Osteocyte (in vitro differentiated cells): ENCODE measurements at regions not wholly inside any gene's neighbourhood (a gene's known extent, or its start where the extent isn't known, plus 50 kb on each side); places are given as distances from the start of the nearest gene placed in this dataset.

Source experiments
- DNase-seq: peaks from one replicate; pipeline ENCODE4 v3.0.0; 2021; ENCODE audit warnings: mixed read lengths; ENCODE audit not compliant: unreplicated experiment; ENCODE audit errors: extremely low spot score
- H3K27ac Mint-ChIP-seq: one replicate; pipeline ENCODE4 v1.8.0; 2021; ENCODE audit warnings: mild to moderate bottlenecking, mixed read lengths; ENCODE audit not compliant: unreplicated experiment
- H3K27me3 Mint-ChIP-seq: one replicate; pipeline ENCODE4 v1.8.0; 2021; ENCODE audit warnings: mixed read lengths; ENCODE audit not compliant: unreplicated experiment
- H3K36me3 Mint-ChIP-seq: one replicate; pipeline ENCODE4 v1.8.0; 2021; ENCODE audit warnings: mixed read lengths; ENCODE audit not compliant: unreplicated experiment
- H3K4me1 Mint-ChIP-seq: one replicate; pipeline ENCODE4 v1.8.0; 2021; ENCODE audit warnings: mixed read lengths; ENCODE audit not compliant: unreplicated experiment
- H3K4me3 Mint-ChIP-seq: one replicate; pipeline ENCODE4 v1.8.0; 2021; ENCODE audit warnings: mild to moderate bottlenecking, moderate library complexity, mixed read lengths; ENCODE audit not compliant: unreplicated experiment
- H3K9me3 Mint-ChIP-seq: one replicate; pipeline ENCODE4 v1.8.0; 2021; ENCODE audit warnings: mixed read lengths; ENCODE audit not compliant: unreplicated experiment
- TF ChIP-seq, protein P1 (sequence below): fragments of 200-600 bp; sonication (generic); IDR thresholded peaks from 2 replicates; pipeline ENCODE4 v1.5.0; 2021; ENCODE audit warnings: antibody characterized with exemption, mild to moderate bottlenecking, moderate library complexity

DNA sequence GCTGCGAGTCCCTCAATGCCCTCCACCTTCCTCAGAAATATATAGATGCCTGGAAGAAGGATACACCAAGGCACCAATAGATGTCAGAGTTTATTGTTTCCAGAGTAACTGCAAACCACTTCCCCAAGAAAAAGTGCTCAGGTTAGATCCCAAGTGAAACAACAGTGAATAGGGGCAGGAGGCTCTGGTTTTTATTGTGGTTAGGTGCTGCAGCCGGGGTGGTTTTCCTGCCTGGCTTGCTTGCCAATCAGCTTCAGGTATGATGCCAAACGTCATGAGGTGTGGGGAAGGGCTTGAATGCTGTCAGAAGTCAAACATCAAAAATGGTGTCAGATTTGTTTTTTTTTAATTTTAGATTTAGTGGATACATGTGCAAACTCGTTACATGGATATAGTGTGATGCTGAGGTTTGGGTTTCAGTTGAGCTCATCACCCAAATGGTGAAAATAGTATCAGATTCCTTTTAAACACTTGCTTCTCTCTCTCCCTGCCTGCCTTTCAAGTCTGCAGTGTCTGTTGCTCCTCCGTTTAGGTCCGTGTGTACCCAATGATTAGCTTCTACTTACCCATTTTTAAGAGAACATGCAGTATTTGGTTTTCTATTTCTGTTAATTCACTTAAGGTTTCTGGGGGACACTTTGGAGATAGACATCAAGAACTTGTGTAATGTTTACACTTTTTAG is 1317.0 kb downstream of the MRPL39 start:
- Mint-ChIP-seq H3K27me3 (no peaks in the 10 kb centered on the region), H3K4me3 (no peak overlapping the region), H3K9me3 (peaks cover 21% of the 10 kb centered on the region), H3K36me3 (no peaks in the 10 kb centered on the region), H3K4me1 (no peaks in the 10 kb centered on the region), H3K27ac (no peak overlapping the region)
- DNase-seq = no peak
- TF ChIP-seq, protein P1, sequence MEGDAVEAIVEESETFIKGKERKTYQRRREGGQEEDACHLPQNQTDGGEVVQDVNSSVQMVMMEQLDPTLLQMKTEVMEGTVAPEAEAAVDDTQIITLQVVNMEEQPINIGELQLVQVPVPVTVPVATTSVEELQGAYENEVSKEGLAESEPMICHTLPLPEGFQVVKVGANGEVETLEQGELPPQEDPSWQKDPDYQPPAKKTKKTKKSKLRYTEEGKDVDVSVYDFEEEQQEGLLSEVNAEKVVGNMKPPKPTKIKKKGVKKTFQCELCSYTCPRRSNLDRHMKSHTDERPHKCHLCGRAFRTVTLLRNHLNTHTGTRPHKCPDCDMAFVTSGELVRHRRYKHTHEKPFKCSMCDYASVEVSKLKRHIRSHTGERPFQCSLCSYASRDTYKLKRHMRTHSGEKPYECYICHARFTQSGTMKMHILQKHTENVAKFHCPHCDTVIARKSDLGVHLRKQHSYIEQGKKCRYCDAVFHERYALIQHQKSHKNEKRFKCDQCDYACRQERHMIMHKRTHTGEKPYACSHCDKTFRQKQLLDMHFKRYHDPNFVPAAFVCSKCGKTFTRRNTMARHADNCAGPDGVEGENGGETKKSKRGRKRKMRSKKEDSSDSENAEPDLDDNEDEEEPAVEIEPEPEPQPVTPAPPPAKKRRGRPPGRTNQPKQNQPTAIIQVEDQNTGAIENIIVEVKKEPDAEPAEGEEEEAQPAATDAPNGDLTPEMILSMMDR = no peak

DNA sequence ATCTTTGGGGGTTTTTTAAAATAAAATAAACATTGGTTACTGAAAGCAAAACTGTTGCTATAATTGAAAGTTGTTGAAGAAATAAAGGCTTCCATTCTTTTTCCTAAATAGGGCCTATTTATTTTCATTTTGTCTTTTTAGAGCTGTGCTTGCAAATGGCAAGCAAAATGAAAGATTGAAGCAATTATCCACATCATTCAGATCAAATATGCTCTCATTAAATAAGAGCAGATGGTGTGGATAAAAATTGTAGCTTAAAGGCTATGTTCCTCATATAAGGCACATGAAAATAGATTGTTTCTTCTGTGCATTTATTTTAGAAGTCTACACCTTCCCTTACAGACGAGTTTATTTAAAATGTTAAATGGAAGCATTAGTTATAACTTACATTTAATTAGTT is 1317.7 kb downstream of the MRPL39 start:
- H3K36me3 Mint-ChIP-seq = no peaks in the 10 kb centered on the region
- no peaks in the 10 kb centered on the region for H3K27me3 Mint-ChIP-seq
- H3K4me1 Mint-ChIP-seq = no peaks in the 10 kb centered on the region
- H3K9me3 Mint-ChIP-seq = peaks cover 19% of the 10 kb centered on the region
- no peak overlapping the region for H3K4me3 Mint-ChIP-seq
- TF ChIP-seq, protein P1 = no peak
- DNase-seq = no peak
- no peak overlapping the region for H3K27ac Mint-ChIP-seq

DNA sequence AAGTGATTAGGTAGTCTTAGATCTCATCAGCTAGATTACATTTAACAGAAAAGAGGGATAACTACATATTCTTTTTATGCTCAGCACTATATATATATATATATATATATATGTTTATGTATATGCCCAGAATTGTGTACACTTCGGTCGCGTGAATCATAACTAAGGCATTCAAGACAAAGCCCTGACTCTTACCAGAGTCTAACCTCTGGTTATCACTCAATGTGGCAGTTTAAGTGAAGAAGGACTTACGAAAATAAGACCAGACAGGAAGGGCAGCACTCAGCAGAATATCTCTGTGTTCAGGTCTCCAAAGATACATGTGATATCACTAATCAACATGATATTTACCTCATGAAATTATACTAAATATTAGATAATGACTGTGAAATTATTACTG is 1326.7 kb downstream of the MRPL39 start:
- H3K4me1 Mint-ChIP-seq = no peaks in the 10 kb centered on the region
- H3K27ac Mint-ChIP-seq = no peak overlapping the region
- H3K27me3 Mint-ChIP-seq = no peaks in the 10 kb centered on the region
- no peak for DNase-seq
- TF ChIP-seq, protein P1 = no peak
- H3K4me3 Mint-ChIP-seq = no peak overlapping the region
- no peaks in the 10 kb centered on the region for H3K36me3 Mint-ChIP-seq
- peaks cover 25% of the 10 kb centered on the region for H3K9me3 Mint-ChIP-seq

GRCh38 chr21:24278711-24279110 is 1328.6 kb downstream of the MRPL39 start:
- H3K4me3 Mint-ChIP-seq = no peak overlapping the region
- TF ChIP-seq, protein P1 = no peak
- H3K4me1 Mint-ChIP-seq = no peaks in the 10 kb centered on the region
- no peak overlapping the region for H3K27ac Mint-ChIP-seq
- DNase-seq = no peak
- H3K27me3 Mint-ChIP-seq = no peaks in the 10 kb centered on the region
- H3K9me3 Mint-ChIP-seq = peaks cover 23% of the 10 kb centered on the region
- H3K36me3 Mint-ChIP-seq = no peaks in the 10 kb centered on the region

- DNase-seq = no peak
- Mint-ChIP-seq H3K36me3 (no peaks in the 10 kb centered on the region), H3K27ac (no peak overlapping the region), H3K9me3 (peaks cover 30% of the 10 kb centered on the region), H3K27me3 (no peaks in the 10 kb centered on the region), H3K4me3 (no peak overlapping the region), H3K4me1 (no peaks in the 10 kb centered on the region)
- TF ChIP-seq, protein P1 = no peak
Observed at GRCh38 chr21:24276204-24276603, 1331.1 kb downstream of the MRPL39 start.
